ENCODE measurements at regions not wholly inside any gene's neighbourhood (a gene's known extent, or its start where the extent isn't known, plus 50 kb on each side); places are given as distances from the start of the nearest gene placed in this dataset.

DNA sequence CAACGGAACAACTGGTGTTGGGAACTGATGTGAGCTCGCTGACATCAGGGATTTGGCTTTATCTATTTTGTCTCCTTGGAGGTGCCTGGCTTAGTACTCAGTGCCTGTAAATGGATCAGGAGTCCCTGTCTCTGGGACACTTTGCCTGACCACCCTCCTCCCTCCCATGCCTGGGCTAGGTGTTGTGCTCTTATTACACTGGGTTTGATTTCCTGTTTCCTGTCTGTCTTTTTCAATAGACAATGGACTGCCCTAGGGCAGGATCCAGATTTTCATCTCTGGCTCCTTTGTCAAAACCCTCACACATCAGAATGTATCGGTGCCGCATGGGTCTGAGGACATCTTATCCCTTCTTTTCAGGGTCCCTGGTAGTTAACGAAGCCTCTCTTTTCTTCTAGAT lies 223.6 kb upstream of the ASIC2 start:
- Histone ChIP-seq H3K27me3 (no peaks in the 10 kb centered on the region), H3K9me3 (peaks cover 0 to 14% (median 0%) of the 10 kb centered on the region in 4 donors), H3K4me1 (no peaks in the 10 kb centered on the region), H3K4me3 (no peak overlapping the region), H3K36me3 (no peaks in the 10 kb centered on the region), H3K27ac (no peak overlapping the region)
- TF ChIP-seq EP300 (IDR thresholded peaks at IDR 0.05), result no peak
- TF ChIP-seq, protein P1, sequence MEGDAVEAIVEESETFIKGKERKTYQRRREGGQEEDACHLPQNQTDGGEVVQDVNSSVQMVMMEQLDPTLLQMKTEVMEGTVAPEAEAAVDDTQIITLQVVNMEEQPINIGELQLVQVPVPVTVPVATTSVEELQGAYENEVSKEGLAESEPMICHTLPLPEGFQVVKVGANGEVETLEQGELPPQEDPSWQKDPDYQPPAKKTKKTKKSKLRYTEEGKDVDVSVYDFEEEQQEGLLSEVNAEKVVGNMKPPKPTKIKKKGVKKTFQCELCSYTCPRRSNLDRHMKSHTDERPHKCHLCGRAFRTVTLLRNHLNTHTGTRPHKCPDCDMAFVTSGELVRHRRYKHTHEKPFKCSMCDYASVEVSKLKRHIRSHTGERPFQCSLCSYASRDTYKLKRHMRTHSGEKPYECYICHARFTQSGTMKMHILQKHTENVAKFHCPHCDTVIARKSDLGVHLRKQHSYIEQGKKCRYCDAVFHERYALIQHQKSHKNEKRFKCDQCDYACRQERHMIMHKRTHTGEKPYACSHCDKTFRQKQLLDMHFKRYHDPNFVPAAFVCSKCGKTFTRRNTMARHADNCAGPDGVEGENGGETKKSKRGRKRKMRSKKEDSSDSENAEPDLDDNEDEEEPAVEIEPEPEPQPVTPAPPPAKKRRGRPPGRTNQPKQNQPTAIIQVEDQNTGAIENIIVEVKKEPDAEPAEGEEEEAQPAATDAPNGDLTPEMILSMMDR (IDR thresholded peaks at IDR 0.05), result no peak
- TF ChIP-seq POLR2A (IDR thresholded peaks at IDR 0.05), result no peak
- DNase-seq (ENCODE audit: low spot score in 2 of 2), result no peak
- WGBS, 2 donors, result 64 to 73% methylated on average over 5 of the region's 5 CpGs

DNA sequence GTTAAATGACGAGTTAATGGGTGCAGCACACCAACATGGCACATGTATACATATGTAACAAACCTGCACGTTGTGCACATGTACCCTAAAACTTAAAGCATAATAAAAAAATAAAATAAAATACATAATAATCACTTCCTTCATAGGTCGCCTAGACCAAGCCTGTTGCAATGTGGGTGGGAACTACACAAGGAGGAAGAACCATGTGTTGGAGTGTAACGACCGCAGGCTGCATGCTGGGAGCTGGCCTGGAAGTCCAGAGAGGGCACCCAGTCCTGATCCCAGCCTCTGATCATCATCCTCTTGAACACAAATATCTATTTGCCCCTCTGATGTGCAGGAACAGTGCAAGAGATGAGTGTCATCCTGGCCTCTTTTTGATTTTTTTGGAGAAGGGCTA lies 224.7 kb upstream of the ASIC2 start:
- DNase-seq (ENCODE audit: low spot score in 2 of 2), result no peak
- Histone ChIP-seq H3K9me3 (peaks cover 0 to 14% (median 0%) of the 10 kb centered on the region in 4 donors), H3K4me1 (no peaks in the 10 kb centered on the region), H3K4me3 (no peak overlapping the region), H3K36me3 (no peaks in the 10 kb centered on the region), H3K27me3 (no peaks in the 10 kb centered on the region), H3K27ac (no peak overlapping the region)
- no peak for TF ChIP-seq POLR2A (IDR thresholded peaks at IDR 0.05)
- no peak for TF ChIP-seq EP300 (IDR thresholded peaks at IDR 0.05)
- TF ChIP-seq, protein P1 (IDR thresholded peaks at IDR 0.05), result no peak
- 59 to 69% methylated on average over 5 of the region's 5 CpGs for WGBS, 2 donors

DNA sequence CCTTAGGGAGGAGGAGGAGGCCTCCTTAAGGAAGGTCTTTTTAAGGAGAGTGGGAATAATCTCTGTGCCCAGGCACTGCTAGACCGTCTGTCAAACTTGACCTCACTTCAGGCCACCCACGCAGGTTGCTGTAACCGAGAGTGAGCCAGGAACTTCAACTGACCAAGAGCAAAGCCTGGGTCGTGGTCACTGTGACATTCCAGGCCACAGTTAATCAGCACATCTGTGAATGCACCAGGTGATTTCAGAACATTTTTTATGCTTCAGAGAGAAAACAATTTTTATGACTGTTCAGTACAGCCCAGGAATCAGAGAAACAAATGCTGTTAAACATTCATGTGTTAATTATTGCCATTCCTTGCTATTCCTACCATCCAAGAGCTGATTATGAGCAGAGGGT lies 226.6 kb upstream of the ASIC2 start:
- TF ChIP-seq POLR2A (IDR thresholded peaks at IDR 0.05), result no peak
- TF ChIP-seq EP300 (IDR thresholded peaks at IDR 0.05), result no peak
- TF ChIP-seq, protein P1 (IDR thresholded peaks at IDR 0.05), result no peak
- Histone ChIP-seq H3K27ac (no peak overlapping the region), H3K9me3 (no peaks in the 10 kb centered on the region), H3K4me3 (no peak overlapping the region), H3K36me3 (no peaks in the 10 kb centered on the region), H3K27me3 (no peaks in the 10 kb centered on the region), H3K4me1 (no peaks in the 10 kb centered on the region)
- no peak for DNase-seq (ENCODE audit: low spot score in 2 of 2)
- 39 to 55% methylated on average over 4 of the region's 4 CpGs for WGBS, 2 donors

DNA sequence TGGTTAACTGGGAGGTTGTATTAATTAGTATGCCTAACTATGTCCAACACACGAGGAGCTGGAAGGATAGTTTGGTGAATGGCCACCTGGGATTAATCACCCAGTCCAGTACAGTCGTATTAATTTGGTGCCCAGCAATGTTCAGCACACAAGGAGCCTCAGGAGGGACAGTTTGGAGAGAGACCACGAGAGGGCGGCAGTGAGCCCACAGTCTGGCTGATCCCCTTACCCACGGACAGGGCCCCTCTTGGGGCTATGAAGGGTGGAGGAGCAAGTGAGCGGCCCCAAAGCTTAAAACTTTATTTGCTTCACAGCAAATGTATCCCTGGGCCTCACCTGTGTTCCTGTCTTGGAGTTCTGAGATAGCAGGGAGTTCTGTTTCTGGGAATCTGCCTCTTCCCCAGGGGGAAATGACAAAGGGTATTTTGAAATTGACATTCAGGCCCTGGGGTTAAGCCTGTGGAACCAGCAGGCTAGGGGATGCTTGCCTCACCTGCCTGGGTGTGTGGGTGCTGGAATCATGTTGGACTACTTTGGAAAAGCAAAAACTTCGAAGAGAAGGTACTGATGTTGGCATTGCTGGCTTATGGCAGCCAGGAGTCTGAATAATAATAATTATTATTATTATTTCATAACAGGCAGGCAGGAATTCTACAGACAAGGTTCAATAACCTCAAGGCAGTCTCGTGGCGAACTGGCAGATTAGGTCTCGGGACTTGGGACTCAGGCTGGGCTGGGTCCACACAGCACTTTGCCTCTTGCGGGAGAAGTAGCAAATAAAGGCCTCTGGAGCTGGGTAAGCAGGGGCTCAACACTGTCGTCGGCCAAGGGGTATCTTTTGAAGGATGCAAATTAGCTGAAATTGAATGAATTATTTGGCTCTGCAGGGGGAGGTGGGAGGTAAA lies 227.6 kb upstream of the ASIC2 start:
- peak in 1 of 2 donors; percentile 23 for DNase-seq (ENCODE audit: low spot score in 2 of 2)

DNA sequence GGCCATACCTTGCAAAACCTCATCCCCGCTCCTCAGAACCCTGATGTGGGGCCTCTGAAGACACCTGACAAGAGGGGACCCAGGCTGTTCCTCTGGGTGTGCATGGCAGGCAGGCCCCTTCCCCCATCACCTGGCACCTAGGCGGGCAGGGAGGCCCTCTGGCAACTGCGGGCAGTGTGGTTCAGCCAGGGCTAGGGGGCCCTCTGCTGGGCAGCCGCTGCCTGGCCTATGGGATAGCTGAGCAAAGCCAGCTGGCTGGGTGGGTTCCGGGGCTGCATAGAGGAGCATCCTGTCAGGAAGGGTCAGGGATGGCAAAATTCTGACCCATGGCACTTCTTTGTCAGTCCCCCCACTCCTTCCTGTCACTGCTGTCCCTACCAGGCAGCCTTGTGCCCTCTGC lies 228.7 kb upstream of the ASIC2 start:
- Histone ChIP-seq H3K9me3 (peaks cover 0 to 2% (median 0%) of the 10 kb centered on the region in 4 donors), H3K36me3 (no peaks in the 10 kb centered on the region), H3K27me3 (no peaks in the 10 kb centered on the region), H3K4me3 (no peak overlapping the region), H3K27ac (no peak overlapping the region), H3K4me1 (no peaks in the 10 kb centered on the region)
- 50 to 90% methylated on average over 2 to 4 of the region's 5 CpGs for WGBS, 2 donors
- DNase-seq (ENCODE audit: low spot score in 2 of 2), result no peak
- TF ChIP-seq EP300 (IDR thresholded peaks at IDR 0.05), result no peak
- TF ChIP-seq, protein P1 (IDR thresholded peaks at IDR 0.05), result no peak
- no peak for TF ChIP-seq POLR2A (IDR thresholded peaks at IDR 0.05)

More for the DNA sequence above, 227.6 kb upstream of the ASIC2 start:
- no peak overlapping the region for H3K27ac ChIP-seq
- no peak overlapping the region for H3K4me3 ChIP-seq
- 45 to 61% methylated on average over 10 to 13 of the region's 13 CpGs for WGBS, 2 donors
- no peaks in the 10 kb centered on the region for H3K4me1 ChIP-seq
- H3K27me3 ChIP-seq, result no peaks in the 10 kb centered on the region
- TF ChIP-seq EP300 (IDR thresholded peaks at IDR 0.05) (no peak), POLR2A (IDR thresholded peaks at IDR 0.05) (no peak)
- TF ChIP-seq, protein P1 (IDR thresholded peaks at IDR 0.05), result peak; percentile 26 to 49 (median 33)
- no peaks in the 10 kb centered on the region for H3K9me3 ChIP-seq
- no peaks in the 10 kb centered on the region for H3K36me3 ChIP-seq
